ENCODE measurements at regions not wholly inside any gene's neighbourhood (a gene's known extent, or its start where the extent isn't known, plus 50 kb on each side); places are given as distances from the start of the nearest gene placed in this dataset.

GRCh38 chr1:87224201-87224600 is 104.5 kb upstream of the LMO4 start:
- no peak for TF ChIP-seq CTCF (IDR thresholded peaks at IDR 0.05 in 4 of 5, conservative IDR thresholded peaks at IDR 0.05 in 1 of 5)
- no peak for TF ChIP-seq POLR2A (IDR thresholded peaks at IDR 0.05)
